Stimulated activated CD8-positive, alpha-beta memory T cell treated with anti-CD3 and anti-CD28 coated beads, Interleukin-2, amount 100 ng/mL, for 48 hours (primary cell): ENCODE measurements at regions not wholly inside any gene's neighbourhood (a gene's known extent, or its start where the extent isn't known, plus 50 kb on each side); places are given as distances from the start of the nearest gene placed in this dataset.

Experiments
- DNase-seq, 2 donors: peaks; one replicate each; pipeline ENCODE4 v3.0.0-alpha.2; 2020; ENCODE audit warnings: low read depth in 2 of 2

DNA sequence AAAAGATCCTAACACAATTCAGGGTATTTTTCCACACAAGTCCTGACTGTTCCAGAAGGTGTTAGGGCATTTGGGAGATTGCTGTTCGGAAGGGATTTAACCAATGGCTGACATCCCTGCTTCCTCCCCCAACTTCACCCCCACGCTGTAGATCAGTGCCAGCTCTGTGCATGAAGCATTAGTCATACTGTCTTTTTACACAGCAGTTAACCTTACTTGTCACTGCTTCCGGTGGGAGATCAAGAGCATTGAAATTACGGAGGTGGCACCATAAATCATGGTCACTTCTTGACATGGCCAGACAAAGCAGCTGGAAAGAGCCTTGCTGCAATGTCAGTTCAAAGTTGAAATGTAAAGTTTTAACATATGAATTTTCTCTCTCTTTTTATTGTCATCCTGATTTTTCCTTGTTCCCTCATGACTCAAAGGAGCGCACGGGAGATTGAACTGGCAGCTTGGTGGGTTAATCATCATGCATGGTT is 70.2 kb downstream of the HRH4 start:
- DNase-seq = peak in 1 of 2 donors; percentile 4

DNA sequence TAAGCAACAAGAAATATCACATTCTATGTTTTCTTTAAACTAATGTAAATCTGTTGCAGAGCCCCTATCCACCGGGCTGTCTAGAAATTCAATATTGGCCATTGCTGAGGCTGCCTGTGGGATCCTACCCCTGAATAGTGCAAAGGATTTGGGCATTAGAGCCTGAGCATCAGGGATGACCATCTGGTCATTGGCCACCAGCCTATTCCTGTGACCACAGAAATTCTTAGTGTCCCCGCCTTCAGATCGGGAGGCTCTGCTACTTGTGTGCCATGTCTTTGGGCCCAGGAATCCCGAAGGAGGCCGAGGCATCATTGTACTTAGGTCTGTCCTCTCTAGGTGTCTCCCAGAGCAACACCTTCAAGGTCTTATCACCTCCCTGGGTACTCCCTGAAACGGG is 73.8 kb downstream of the HRH4 start:
- DNase-seq = no peak

DNA sequence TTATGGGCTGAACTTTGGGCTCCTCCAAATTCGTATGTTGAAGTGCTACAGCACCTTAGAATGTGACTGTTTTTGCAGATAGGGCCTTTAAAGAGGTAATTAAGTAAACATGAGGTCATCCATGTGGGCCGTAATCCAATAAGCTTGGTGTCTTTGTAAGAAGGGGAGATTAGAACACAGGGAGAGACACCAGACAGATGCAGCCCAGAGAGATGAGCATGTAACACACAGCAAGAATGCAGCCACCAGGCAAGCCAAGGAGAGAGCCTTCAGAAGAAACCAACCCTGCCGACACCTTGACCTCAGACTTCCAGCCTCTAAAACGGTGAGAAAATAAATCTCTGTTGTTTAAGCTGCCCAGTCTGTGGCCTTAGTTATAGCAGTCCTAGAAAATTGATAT is 74.3 kb downstream of the HRH4 start:
- DNase-seq = no peak

DNA sequence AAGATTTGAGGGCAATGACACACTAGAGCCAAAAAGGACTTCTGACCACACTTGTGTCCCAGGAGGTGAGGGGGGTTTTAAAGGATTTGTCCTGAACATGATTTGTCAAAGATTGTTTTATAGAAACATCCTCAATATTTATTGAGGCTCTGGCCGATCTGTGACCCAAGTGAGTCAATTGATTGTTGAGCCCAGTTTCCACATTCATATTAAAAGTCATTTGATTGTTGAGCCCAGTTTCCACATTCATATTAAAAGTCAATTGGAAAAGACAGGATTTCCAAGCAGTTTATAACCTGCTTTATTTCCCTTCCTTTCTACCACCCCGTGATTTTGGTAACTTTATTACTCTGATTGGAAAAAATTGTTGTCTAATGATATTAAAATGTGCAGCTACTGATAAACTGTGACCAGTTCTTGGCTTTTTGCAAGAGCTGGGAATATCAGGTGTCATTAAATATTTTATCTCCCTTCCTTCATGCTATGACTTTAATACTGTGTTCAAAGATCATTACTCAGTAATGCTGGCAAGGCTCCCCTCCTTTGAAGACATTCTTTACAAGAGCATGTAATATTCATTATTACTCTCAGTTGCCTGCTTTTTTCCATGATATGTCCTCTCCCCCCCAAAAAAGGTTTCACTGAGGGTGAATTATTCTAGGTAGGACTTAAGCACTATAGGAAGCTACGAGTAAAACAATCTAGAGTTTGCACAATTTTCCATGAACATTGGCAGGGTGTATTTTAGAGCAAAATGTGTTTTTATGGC is 75.3 kb downstream of the HRH4 start:
- no peak for DNase-seq

DNA sequence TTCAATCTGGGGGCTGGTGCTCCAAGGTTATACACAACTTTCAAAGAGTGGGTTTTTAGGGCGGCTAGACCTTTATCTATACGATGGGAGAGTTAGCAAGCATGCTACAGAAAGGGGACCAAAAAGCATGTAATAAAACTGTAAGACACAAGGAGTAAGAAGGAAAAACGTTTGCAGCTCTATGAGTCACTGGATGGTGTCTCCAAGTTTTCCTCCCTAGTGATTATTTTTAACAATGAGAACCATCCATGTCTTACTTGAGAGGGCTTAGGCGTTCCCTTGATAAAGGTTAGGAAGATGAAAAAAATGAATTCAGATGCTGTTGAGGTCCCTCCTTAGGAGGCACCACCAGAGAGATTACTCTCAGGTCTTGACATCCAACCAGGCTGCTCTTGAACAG is 75.9 kb downstream of the HRH4 start:
- DNase-seq = no peak

DNA sequence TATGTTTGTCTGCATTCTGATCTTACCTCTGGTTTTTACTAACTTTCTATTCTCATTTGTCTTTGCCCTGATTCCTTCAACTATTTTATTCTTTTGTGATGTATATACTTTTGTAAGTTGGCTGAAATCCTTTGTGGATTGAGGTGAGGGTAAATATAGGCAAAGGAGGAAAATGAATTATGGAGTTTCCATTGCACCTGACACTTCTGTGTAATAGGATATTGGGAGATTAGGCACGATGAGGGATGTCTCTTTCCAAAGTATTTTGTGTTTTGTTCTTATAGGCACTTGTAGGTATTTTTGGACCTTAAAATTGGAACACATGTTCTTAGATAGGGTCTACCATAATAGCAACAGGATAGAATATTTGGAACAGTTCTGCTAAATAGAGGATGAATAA is 76.4 kb downstream of the HRH4 start:
- no peak for DNase-seq

DNA sequence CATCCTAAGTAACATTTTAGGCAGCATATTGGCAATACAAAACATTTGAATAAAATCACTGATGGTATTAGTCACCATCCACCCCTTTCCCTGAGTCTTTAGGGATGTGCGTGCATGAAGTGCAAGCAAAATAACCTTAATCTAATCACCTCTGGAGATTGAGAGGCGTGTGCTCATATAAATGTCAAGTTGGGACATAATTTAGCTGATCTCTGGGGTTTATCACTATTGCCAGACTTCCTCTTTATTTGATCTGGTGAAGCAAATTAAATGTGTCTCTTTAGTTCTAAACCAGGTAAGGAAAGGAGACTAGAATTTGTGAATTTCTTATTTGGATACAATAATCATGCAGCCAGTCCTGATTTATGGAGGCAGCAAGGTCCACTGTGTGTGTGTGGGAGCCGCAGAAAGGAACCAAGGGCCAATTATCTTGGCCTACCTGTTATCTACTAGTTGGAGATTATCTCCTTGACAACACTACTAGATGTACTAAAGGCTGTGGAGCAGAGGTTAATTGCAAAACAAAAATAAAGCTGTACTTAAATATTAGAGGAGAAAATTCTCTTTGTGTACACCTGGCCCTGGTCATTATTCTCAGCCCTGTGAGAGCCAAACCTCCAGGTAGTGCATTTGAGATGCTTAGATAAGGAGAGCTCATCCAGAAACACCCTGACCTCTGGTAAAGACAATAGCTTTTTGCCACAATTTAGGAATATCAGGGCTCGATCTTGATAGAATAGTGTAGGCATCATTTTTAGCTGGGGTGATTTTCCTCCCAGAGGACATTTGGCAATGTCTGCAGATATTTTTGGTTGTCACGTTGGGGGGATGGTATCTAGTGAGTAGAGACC is 78.2 kb downstream of the HRH4 start:
- no peak for DNase-seq

DNA sequence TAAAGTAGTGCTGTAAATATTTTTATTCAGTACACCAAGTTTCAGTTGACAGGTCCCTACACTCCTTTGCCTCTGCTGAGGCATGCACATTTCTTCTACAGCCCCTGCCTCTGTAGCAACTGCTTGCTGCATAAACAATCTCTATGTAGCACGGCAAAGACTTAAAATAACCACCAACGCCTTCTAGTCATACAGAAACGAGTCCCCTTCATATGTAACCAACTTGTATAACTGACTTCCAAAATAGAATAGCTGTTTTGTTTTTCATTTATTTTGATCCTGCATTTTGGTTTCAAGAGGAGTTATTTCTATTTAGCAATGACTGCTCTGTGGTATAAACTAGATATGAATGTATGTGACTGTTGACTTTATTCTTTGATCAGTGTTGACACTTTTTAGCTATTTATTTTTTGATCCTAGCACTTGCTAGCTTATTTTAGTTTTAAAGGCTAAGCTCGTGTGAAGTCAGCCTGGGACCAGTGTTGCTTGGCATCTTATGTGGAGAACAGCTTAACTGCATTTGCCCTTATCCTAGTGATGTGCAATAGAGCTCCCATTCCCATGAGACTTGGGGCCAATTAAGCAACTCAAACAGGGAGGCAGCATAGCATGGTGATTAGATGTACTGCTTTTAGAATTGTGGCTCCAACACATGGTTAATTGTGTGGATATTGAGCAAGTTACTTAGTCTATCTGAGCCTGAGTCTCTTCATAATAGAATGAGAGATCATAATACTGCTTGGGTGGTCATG is 79.6 kb downstream of the HRH4 start:
- no peak for DNase-seq

DNA sequence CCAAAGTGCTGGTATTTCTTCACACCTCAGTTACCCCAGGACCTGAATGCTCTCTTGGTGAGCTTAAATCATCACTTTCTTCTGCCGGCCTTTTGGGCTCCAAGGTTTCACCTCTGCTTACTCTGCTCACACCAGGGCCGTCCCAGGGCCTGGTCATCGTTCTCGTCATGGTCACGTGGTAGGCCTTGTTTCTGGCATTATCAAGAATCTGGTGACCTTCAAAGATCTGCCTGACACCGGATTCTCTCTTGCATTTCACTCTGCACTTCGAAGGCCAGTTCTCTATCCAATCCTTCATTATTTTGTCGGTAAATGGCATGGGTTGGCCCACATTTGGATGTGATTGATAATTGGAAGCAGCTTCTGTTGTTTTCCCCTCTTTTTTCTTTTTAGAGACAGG is 80.5 kb downstream of the HRH4 start:
- DNase-seq = no peak

DNA sequence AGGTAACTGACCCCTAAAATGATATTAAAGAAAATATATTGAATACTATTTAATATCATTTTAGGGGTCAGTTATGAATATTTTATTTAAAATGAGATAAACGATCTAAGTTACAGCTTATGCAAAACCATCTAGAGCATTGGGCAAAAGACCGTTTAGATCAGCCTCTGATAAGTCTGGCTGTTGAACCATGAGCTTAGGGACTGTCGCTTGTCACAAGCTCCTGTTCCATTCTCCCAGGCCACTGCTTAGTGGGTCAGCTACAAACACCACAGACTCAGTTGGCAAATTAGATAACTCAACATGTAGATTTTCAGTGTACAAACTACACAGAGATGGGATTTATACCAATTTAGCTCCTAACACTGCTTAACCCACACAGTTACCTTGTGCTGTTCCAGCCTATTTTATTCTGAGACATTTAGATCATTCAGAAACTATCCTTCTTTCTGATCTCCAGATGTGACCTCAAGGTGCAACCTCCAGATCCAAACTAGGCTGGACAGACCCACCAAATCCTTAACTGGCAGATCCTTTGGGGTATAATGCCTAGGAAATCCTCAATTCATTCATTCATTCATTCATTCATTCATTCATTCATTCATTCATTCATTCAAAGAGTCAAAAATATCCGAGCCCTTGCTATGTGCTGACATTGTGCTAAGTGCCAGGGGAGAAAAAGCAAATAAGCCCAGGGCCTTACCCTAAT is 82.8 kb downstream of the HRH4 start:
- no peak for DNase-seq

DNA sequence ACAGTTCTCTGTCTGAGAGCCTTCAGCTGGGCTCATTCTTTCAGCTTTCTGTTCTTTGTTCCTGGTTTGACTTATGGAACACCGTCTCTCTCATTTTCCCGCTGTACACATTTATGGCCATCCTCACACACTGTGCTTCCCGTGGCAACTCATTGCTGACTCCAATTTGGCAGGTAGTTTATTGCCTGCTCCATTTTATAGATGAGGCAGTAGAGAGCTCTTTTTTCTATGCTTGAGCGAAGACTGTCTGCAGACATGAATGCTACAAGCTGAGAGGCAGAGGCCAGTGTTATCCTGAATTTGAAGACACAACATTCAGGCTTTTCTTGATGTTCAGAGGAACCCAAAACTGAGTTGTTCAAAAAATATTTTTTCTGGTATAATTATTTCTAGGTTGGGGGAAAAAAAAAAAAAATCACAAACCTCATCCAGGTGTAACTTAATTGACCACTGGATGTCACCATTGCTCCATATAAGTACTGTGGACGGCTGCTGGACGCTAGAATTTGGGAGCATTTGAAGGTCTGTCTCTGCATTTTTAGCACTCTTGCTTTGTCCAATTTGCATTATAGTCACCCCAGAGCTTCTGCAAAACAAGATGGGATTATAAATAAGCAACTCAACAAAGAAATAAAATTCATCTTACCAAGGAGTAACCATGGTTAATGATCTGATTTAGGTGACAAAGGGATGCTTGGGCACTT is 83.5 kb downstream of the HRH4 start:
- no peak for DNase-seq

DNA sequence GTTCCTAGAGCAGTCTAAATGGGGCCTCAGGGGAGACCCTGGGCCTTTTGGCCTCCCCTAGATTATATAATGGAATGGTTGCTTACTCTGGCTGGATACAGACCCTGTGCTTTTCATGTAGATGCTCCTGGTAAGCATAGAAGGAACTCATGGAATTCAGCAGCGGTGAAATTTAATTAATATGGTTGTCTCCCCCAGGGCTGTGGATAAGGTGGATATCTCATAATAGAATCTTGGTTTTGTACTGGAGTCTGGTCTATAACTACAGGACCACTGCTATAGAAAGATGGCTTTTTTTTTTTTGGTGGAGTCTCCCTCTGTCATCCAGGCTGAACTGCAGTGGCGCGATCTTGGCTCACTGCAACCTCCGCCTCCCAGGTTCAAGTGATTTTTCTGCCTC is 84.5 kb downstream of the HRH4 start:
- no peak for DNase-seq

DNA sequence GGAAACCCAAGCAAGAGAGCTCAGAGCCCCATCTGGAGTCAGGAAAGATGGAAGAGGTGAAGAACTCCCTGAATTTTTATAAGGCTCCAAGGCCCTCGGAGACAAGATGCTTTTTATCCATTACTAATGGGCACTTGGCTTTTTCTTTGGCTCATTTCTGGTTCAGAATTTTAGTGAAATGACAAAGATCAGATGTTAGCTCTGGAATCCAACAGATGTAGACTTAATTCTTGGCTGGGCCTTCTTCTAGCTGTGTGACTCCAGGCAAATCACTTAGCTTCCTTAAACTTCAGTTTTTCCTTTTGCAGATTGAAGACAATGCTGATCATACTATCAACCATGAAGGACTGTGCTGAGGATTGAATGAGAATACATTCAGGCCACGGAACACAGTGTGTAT is 85.2 kb downstream of the HRH4 start:
- DNase-seq = no peak

DNA sequence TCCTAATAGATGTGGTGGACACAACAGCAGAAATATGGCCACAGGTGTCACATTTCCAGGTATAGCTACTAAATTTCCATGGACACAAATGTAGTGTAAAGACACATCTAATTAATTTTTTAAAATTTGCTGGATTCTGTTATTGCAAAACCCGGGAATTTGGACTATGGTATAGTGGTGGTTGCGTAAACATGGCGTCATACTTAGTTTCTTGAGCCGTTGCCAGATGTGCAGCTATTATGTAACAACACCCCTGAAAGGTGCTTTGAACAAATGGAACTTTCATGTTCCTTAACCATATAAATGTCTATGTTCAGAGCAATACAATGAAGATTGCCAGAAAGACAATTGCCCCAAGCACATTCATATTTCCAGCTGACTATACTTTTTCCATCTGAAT is 85.9 kb downstream of the HRH4 start:
- no peak for DNase-seq

DNA sequence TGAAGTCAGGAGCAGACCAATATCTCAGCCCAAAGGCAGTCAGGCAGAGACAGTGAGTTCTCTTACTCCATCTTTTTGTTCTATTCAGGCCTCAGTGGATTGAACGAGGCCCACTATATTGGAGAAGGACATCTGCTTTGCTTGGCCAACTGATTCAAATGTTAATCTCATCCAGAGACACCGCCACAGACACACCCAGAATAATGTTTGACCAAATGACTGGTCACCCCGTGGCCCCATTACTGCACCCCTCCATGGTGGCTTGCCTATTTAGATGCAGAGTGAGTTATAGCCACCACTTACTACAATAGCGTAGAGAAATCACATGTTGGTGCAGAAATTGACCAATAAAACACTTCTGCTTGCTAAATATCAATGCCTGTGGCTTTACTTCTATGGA is 88.1 kb downstream of the HRH4 start:
- DNase-seq = no peak

DNA sequence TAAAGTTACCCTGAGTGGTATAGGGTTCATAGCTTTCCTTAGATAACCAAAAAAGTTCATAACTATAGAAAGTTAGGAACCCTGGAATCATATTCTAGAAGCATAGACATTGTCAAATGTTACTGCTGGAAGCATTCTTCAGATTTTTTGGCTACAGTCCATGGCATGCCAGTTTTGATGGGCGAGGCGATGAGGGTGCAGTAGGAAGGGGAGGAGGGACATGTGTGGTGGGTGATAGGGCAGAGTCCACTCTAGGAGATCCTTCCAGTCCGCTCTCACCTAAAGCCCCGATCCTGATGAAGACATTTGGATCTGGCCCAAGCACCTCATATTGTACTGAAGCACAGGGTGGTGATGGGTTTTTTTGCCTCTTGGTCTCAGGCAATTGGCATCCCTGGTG is 91.8 kb downstream of the HRH4 start:
- no peak for DNase-seq

DNA sequence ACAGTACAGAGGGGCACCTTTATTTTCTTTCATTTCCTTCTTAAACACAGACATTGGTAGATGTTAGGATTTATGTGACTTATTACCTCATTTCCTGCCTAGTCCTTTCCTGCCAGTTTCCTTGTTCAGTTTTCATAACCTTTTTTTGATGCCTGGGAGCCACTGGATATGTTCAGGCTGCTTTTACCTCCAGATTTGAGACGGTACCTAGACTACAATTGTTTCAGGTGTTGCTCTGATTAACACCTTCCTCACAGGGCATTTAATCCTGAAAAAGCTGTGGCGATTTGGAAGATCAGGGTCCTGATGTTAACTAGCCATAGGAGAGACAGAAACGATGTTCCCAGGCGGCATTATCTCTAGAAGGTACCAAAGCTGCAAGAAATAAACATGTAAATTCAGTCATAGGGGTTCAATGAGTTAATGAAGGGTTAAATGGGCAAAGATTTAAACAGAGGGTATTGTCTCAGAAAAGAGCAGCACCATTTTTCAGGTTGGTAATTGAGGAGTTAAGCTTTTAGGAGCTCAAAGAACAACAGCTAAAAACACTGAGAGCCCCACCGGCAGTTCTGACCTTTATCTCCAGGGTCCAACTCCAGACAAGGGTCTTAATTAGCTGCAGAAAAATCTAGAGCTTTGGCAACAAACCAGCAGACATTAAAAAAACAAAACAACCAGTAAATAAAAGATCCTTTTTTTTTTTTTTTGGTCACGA is 93.3 kb downstream of the HRH4 start:
- DNase-seq = no peak

DNA sequence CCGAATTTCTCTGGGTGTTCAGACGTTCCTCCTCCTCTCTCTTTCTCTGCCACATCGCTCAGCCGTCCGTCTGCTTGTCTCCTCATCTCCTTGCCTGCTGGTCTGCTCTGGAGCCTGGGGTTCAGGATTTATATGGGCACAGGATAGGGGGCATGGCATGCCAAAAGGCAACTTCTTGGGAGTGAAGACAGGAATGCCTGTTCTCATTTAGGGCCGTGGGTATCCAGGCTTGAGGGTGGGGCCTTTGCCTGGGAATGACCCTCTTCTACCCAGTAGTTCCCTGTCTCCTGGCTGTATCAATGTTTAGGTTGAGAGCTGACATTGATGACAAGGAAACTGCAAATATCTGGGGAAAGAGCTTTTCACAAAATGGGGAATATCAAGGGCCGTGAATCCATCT is 98.0 kb downstream of the HRH4 start:
- DNase-seq = no peak

DNA sequence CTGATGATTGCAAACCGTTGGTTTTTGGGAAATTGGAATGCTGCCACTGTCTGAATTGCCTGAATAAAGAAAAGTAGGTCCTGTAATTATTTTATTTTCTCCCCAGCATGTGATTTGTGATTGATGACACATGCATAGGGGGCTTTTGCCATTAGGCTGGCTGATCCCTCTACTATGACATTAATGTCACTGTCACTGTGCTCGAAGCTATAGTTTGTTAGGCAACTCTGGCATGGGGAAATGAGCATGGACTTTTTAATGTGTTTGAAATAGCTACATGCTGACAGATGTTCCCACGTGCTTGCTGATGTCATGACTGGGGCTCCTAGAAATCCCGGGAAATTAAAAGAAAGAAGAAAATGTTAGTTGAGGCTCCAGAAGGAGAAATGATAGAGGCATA is 99.1 kb downstream of the HRH4 start:
- no peak for DNase-seq

DNA sequence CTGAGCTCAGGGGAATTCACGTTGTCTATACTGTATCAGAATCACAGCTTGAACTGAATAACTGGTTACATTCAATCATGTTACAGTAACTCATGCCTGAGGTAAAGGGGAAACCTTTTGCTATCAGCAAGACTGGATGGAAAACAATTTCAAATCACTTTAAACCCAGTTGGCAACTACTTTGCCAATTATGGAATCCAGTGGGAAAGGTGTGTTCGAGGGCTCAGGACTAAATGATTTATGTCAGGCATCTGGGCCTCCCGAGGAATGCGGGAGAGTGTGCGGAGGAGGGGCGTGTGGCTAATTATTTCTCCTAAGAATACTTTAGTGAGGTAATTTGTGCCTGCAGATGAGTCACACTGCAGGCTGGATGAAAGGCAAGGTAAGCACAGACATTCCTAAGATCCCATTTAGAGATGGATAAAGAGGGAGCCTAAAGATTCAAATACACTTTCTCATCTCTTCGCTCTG is 100.1 kb downstream of the HRH4 start:
- DNase-seq = no peak
